OCI-LY3 (cell line): ENCODE measurements at regions not wholly inside any gene's neighbourhood (a gene's known extent, or its start where the extent isn't known, plus 50 kb on each side); places are given as distances from the start of the nearest gene placed in this dataset.

Experiments used
- H2AFZ ChIP-seq: fragments of 200-600, 300-600 bp; shearing (Covaris generic); 2 replicates; pipeline ENCODE4 v1.6.0; 2014; ENCODE audit warnings: antibody characterized with exemption, low read depth, low read length
- H3K27ac ChIP-seq: fragments of 200-600, 300-600 bp; sonication (generic); 2 replicates; pipeline ENCODE4 v1.5.1; 2014; ENCODE audit warnings: mild to moderate bottlenecking, low read length, moderate library complexity, mixed read lengths
- H3K27me3 ChIP-seq: fragments of 200-600, 300-600 bp; sonication (generic); 2 replicates; pipeline ENCODE4 v1.6.1; 2014; ENCODE audit warnings: low read depth, low read length, mixed read lengths
- H3K36me3 ChIP-seq: fragments of 200-600, 300-600 bp; sonication (generic); replicated peaks from 2 replicates; pipeline ENCODE3; 2014; ENCODE audit warnings: low read depth, low read length, mixed read lengths
- H3K4me1 ChIP-seq: fragments of 300-600, 200-600 bp; sonication (generic); 2 replicates; pipeline ENCODE4 v1.6.1; 2014; ENCODE audit warnings: low read length, mixed read lengths
- H3K4me2 ChIP-seq: fragments of 200-600, 300-600 bp; sonication (generic); 2 replicates; pipeline ENCODE4 v1.6.1; 2014; ENCODE audit warnings: low read length, mixed read lengths
- H3K4me3 ChIP-seq: fragments of 300-600, 200-600 bp; sonication (generic); 2 replicates; pipeline ENCODE4 v1.5.1; 2014; ENCODE audit warnings: antibody characterized with exemption, mild to moderate bottlenecking, low read length, moderate library complexity
- H3K79me2 ChIP-seq: fragments of 300-600, 200-600 bp; shearing (Covaris generic); 2 replicates; pipeline ENCODE4 v1.6.1; 2014; ENCODE audit warnings: mild to moderate bottlenecking, low read length, mixed read lengths
- H3K9ac ChIP-seq: fragments of 300-600, 200-600 bp; shearing (Covaris generic); 2 replicates; pipeline ENCODE4 v1.6.0; 2014; ENCODE audit warnings: mild to moderate bottlenecking, low read length, moderate library complexity
- H3K9me3 ChIP-seq: fragments of 200-600, 300-600 bp; shearing (Covaris generic); 2 replicates; pipeline ENCODE4 v1.6.1; 2014; ENCODE audit warnings: low read length, mixed read lengths; ENCODE audit not compliant: insufficient read depth
- H4K20me1 ChIP-seq: fragments of 200-600, 300-600 bp; sonication (generic); 2 replicates; pipeline ENCODE4 v1.6.1; 2016; ENCODE audit warnings: low read length, mixed read lengths; ENCODE audit not compliant: insufficient read depth
- CTCF ChIP-seq: fragments of 200-600, 300-600 bp; sonication (generic); IDR thresholded peaks from 2 replicates; pipeline ENCODE4 v1.5.1; 2014; ENCODE audit warnings: antibody characterized with exemption, low read length, low read depth
- EZH2phosphoT487 ChIP-seq: fragments of 200-600 bp; shearing (Covaris generic); IDR thresholded peaks from 2 replicates; pipeline ENCODE4 v1.6.1; 2018; ENCODE audit warnings: antibody characterized with exemption, mixed run types, low read depth

- Histone ChIP-seq H3K27ac (no peak overlapping the region), H3K4me1 (no peaks in the 10 kb centered on the region), H3K9me3 (no peaks in the 10 kb centered on the region), H4K20me1 (no peaks in the 10 kb centered on the region), H3K4me2 (no peak overlapping the region), H3K4me3 (no peak overlapping the region), H3K79me2 (no peaks in the 10 kb centered on the region), H3K27me3 (no peaks in the 10 kb centered on the region), H3K9ac (no peak overlapping the region), H3K36me3 (no peaks in the 10 kb centered on the region), H2AFZ (no peak overlapping the region)
- TF ChIP-seq EZH2phosphoT487 (no peak), CTCF (no peak)
Observed at GRCh38 chr5:58394339-58394738, 65.5 kb downstream of the PLK2 start.

GRCh38 chr5:58393716-58394115, 66.2 kb downstream of the PLK2 start:
- Histone ChIP-seq H2AFZ (no peak overlapping the region), H3K9ac (no peak overlapping the region), H3K36me3 (no peaks in the 10 kb centered on the region), H3K27me3 (no peaks in the 10 kb centered on the region), H3K9me3 (no peaks in the 10 kb centered on the region), H3K4me1 (no peaks in the 10 kb centered on the region), H3K79me2 (no peaks in the 10 kb centered on the region), H3K4me2 (no peak overlapping the region), H4K20me1 (no peaks in the 10 kb centered on the region), H3K27ac (no peak overlapping the region), H3K4me3 (no peak overlapping the region)
- no peak for TF ChIP-seq CTCF
- TF ChIP-seq EZH2phosphoT487 = no peak

GRCh38 chr5:58392496-58392895, 67.4 kb downstream of the PLK2 start:
- no peaks in the 10 kb centered on the region for H3K27me3 ChIP-seq
- H3K4me3 ChIP-seq = no peak overlapping the region
- H3K4me2 ChIP-seq = no peak overlapping the region
- H3K27ac ChIP-seq = no peak overlapping the region
- no peaks in the 10 kb centered on the region for H3K4me1 ChIP-seq
- H3K9ac ChIP-seq = no peak overlapping the region
- no peaks in the 10 kb centered on the region for H3K79me2 ChIP-seq
- no peak for TF ChIP-seq CTCF
- TF ChIP-seq EZH2phosphoT487 = no peak
- H3K36me3 ChIP-seq = no peaks in the 10 kb centered on the region
- no peak overlapping the region for H2AFZ ChIP-seq
- no peaks in the 10 kb centered on the region for H3K9me3 ChIP-seq
- no peaks in the 10 kb centered on the region for H4K20me1 ChIP-seq

- Histone ChIP-seq H2AFZ (no peak overlapping the region), H3K79me2 (no peaks in the 10 kb centered on the region), H4K20me1 (no peaks in the 10 kb centered on the region), H3K27me3 (no peaks in the 10 kb centered on the region), H3K36me3 (no peaks in the 10 kb centered on the region), H3K27ac (no peak overlapping the region), H3K9ac (no peak overlapping the region), H3K4me2 (no peak overlapping the region), H3K4me3 (no peak overlapping the region), H3K4me1 (no peaks in the 10 kb centered on the region), H3K9me3 (no peaks in the 10 kb centered on the region)
- no peak for TF ChIP-seq EZH2phosphoT487
- no peak for TF ChIP-seq CTCF
Observed at GRCh38 chr5:58383448-58383847, 76.4 kb downstream of the PLK2 start.
